ENCODE measurements at regions not wholly inside any gene's neighbourhood (a gene's known extent, or its start where the extent isn't known, plus 50 kb on each side); places are given as distances from the start of the nearest gene placed in this dataset.

GRCh38 chr9:115980502-115980901 is 173.1 kb upstream of the PAPPA start:
- Histone ChIP-seq H3K36me3 (ENCODE audit: insufficient read depth, low read length) (no peaks in the 10 kb centered on the region), H3K27ac (ENCODE audit: low read length) (no peak overlapping the region), H3K9me3 (ENCODE audit: low read length) (no peaks in the 10 kb centered on the region), H3K4me3 (ENCODE audit: low read length) (no peak overlapping the region), H3K4me1 (ENCODE audit: low read length) (no peaks in the 10 kb centered on the region), H3K79me2 (ENCODE audit: low read length) (no peaks in the 10 kb centered on the region), H4K20me1 (ENCODE audit: insufficient read depth, low read depth, low read length) (no peaks in the 10 kb centered on the region), H2AFZ (ENCODE audit: low read length) (no peak overlapping the region), H3K9me2 (replicated peaks; ENCODE audit: insufficient read depth, low read length) (no peaks in the 10 kb centered on the region), H3K27me3 (ENCODE audit: low read length) (no peaks in the 10 kb centered on the region), H3K9ac (ENCODE audit: low read length) (no peak overlapping the region), H3K4me2 (ENCODE audit: low read depth, low read length, poor library complexity, severe bottlenecking) (no peak overlapping the region)
- no peak for DNase-seq

DNA sequence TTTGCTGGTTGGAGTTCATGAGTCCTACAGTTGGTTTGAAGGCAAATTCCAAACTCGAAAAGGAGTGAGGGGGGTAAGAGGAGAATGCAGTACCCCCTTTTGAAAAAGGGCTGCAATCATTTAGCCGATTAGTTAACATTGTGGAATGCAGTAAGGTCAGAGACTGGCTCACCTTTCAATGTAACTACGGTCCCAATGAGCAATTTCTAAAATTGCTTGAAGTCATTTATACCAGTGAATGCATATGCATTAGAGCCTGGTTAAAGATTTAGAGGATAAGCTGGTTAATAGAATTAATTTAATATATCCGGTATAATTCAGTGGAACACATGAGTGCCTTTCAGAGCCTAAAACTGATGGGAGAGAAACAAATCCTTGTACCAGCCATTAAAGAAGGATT is 172.6 kb upstream of the PAPPA start:
- H3K4me3 ChIP-seq (ENCODE audit: low read length): no peak overlapping the region
- no peak overlapping the region for H2AFZ ChIP-seq (ENCODE audit: low read length)
- H4K20me1 ChIP-seq (ENCODE audit: insufficient read depth, low read depth, low read length): no peaks in the 10 kb centered on the region
- no peak overlapping the region for H3K9ac ChIP-seq (ENCODE audit: low read length)
- H3K79me2 ChIP-seq (ENCODE audit: low read length): no peaks in the 10 kb centered on the region
- H3K9me3 ChIP-seq (ENCODE audit: low read length): no peaks in the 10 kb centered on the region
- no peaks in the 10 kb centered on the region for H3K27me3 ChIP-seq (ENCODE audit: low read length)
- no peak for DNase-seq
- H3K36me3 ChIP-seq (ENCODE audit: insufficient read depth, low read length): no peaks in the 10 kb centered on the region
- no peak overlapping the region for H3K4me2 ChIP-seq (ENCODE audit: low read depth, low read length, poor library complexity, severe bottlenecking)
- no peaks in the 10 kb centered on the region for H3K4me1 ChIP-seq (ENCODE audit: low read length)
- no peak overlapping the region for H3K27ac ChIP-seq (ENCODE audit: low read length)
- no peaks in the 10 kb centered on the region for H3K9me2 ChIP-seq (replicated peaks; ENCODE audit: insufficient read depth, low read length)

- no peak for DNase-seq
- Histone ChIP-seq H2AFZ (ENCODE audit: low read length) (no peak overlapping the region), H3K9me3 (ENCODE audit: low read length) (no peaks in the 10 kb centered on the region), H3K9me2 (replicated peaks; ENCODE audit: insufficient read depth, low read length) (no peaks in the 10 kb centered on the region), H3K79me2 (ENCODE audit: low read length) (no peaks in the 10 kb centered on the region), H3K4me2 (ENCODE audit: low read depth, low read length, poor library complexity, severe bottlenecking) (no peak overlapping the region), H4K20me1 (ENCODE audit: insufficient read depth, low read depth, low read length) (no peaks in the 10 kb centered on the region), H3K27me3 (ENCODE audit: low read length) (no peaks in the 10 kb centered on the region), H3K27ac (ENCODE audit: low read length) (no peak overlapping the region), H3K9ac (ENCODE audit: low read length) (no peak overlapping the region), H3K36me3 (ENCODE audit: insufficient read depth, low read length) (no peaks in the 10 kb centered on the region), H3K4me3 (ENCODE audit: low read length) (no peak overlapping the region), H3K4me1 (ENCODE audit: low read length) (no peaks in the 10 kb centered on the region)
Measured at GRCh38 chr9:115983366-115983765, 170.2 kb upstream of the PAPPA start.

- Histone ChIP-seq H3K9me3 (ENCODE audit: low read length) (no peaks in the 10 kb centered on the region), H3K9ac (ENCODE audit: low read length) (no peak overlapping the region), H3K4me1 (ENCODE audit: low read length) (no peaks in the 10 kb centered on the region), H3K4me2 (ENCODE audit: low read depth, low read length, poor library complexity, severe bottlenecking) (no peak overlapping the region), H3K79me2 (ENCODE audit: low read length) (no peaks in the 10 kb centered on the region), H3K27ac (ENCODE audit: low read length) (no peak overlapping the region), H2AFZ (ENCODE audit: low read length) (no peak overlapping the region), H4K20me1 (ENCODE audit: insufficient read depth, low read depth, low read length) (no peaks in the 10 kb centered on the region), H3K36me3 (ENCODE audit: insufficient read depth, low read length) (no peaks in the 10 kb centered on the region), H3K9me2 (replicated peaks; ENCODE audit: insufficient read depth, low read length) (no peaks in the 10 kb centered on the region), H3K4me3 (ENCODE audit: low read length) (no peak overlapping the region), H3K27me3 (ENCODE audit: low read length) (no peaks in the 10 kb centered on the region)
- DNase-seq: no peak
Measured at GRCh38 chr9:115985657-115986056, 167.9 kb upstream of the PAPPA start.

DNA sequence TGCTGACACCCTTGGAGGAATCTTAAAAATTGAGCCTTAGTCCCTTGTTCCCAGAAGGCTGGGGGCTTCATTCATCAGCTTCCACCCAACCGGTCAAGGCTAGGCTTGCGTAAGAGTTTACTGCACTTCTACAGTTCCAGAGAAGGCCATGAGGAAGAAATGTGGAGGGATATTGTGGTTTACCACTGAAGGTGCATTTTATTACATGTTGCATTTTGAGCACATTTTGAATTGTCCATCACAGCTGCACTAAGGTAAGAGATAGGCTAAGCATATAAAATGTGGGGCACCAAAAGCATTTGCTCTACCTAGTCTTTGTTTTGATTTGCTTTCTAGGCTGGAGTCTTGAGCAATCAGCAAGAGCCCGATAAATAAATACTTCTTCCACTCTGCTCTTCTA is 167.1 kb upstream of the PAPPA start:
- Histone ChIP-seq H3K27ac (ENCODE audit: low read length) (no peak overlapping the region), H3K9me2 (replicated peaks; ENCODE audit: insufficient read depth, low read length) (no peaks in the 10 kb centered on the region), H2AFZ (ENCODE audit: low read length) (no peak overlapping the region), H4K20me1 (ENCODE audit: insufficient read depth, low read depth, low read length) (no peaks in the 10 kb centered on the region), H3K36me3 (ENCODE audit: insufficient read depth, low read length) (no peaks in the 10 kb centered on the region), H3K4me2 (ENCODE audit: low read depth, low read length, poor library complexity, severe bottlenecking) (no peak overlapping the region), H3K9ac (ENCODE audit: low read length) (no peak overlapping the region), H3K4me3 (ENCODE audit: low read length) (no peak overlapping the region), H3K79me2 (ENCODE audit: low read length) (no peaks in the 10 kb centered on the region), H3K4me1 (ENCODE audit: low read length) (no peaks in the 10 kb centered on the region), H3K27me3 (ENCODE audit: low read length) (no peaks in the 10 kb centered on the region), H3K9me3 (ENCODE audit: low read length) (no peaks in the 10 kb centered on the region)
- DNase-seq: no peak

DNA sequence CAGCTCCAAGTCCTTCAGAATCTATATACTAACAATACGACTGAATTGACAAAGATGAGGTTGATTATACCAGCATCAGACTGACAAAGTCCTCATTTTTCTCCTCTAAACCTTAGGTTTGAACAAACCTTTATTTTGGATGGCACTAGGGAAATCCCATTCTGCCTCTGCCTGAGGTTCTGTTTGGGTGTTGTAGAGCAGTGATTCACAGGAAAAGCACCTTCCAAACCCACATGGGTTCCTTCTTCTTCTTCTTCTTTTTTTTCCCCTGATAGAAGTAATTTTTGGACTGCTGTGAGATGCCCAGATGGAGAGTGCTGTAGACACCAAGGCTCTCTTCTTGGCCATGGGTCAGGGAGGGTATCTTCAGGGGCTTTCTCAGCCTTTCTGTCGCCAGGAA is 164.9 kb upstream of the PAPPA start:
- H3K27ac ChIP-seq (ENCODE audit: low read length): no peak overlapping the region
- no peaks in the 10 kb centered on the region for H3K4me1 ChIP-seq (ENCODE audit: low read length)
- no peak overlapping the region for H3K4me2 ChIP-seq (ENCODE audit: low read depth, low read length, poor library complexity, severe bottlenecking)
- no peak for DNase-seq
- no peaks in the 10 kb centered on the region for H3K27me3 ChIP-seq (ENCODE audit: low read length)
- H3K9me3 ChIP-seq (ENCODE audit: low read length): no peaks in the 10 kb centered on the region
- H3K36me3 ChIP-seq (ENCODE audit: insufficient read depth, low read length): no peaks in the 10 kb centered on the region
- H3K79me2 ChIP-seq (ENCODE audit: low read length): no peaks in the 10 kb centered on the region
- no peaks in the 10 kb centered on the region for H3K9me2 ChIP-seq (replicated peaks; ENCODE audit: insufficient read depth, low read length)
- H2AFZ ChIP-seq (ENCODE audit: low read length): no peak overlapping the region
- H3K4me3 ChIP-seq (ENCODE audit: low read length): no peak overlapping the region
- no peaks in the 10 kb centered on the region for H4K20me1 ChIP-seq (ENCODE audit: insufficient read depth, low read depth, low read length)
- H3K9ac ChIP-seq (ENCODE audit: low read length): no peak overlapping the region

DNA sequence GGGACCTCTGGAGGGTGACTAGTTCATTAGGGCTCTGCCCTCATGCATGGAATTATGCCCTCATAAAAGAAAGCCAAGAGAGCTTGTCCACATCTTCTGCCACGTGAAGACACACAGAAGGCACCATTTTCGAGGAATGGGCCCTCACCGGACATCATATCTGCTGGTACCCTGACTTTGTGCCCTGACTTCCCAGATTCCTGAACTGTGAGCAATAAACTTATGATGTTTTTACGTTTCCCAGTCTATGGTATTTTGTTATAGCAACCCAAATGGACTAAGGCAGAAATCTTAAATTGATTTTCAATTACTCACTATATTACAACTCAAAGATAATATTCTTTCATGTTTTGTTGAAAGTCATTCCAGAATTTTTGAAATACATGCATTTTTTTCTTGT is 163.8 kb upstream of the PAPPA start:
- Histone ChIP-seq H3K9ac (ENCODE audit: low read length) (no peak overlapping the region), H2AFZ (ENCODE audit: low read length) (no peak overlapping the region), H3K9me3 (ENCODE audit: low read length) (no peaks in the 10 kb centered on the region), H3K9me2 (replicated peaks; ENCODE audit: insufficient read depth, low read length) (no peaks in the 10 kb centered on the region), H3K4me1 (ENCODE audit: low read length) (no peaks in the 10 kb centered on the region), H3K27ac (ENCODE audit: low read length) (no peak overlapping the region), H3K4me2 (ENCODE audit: low read depth, low read length, poor library complexity, severe bottlenecking) (no peak overlapping the region), H3K79me2 (ENCODE audit: low read length) (no peaks in the 10 kb centered on the region), H3K27me3 (ENCODE audit: low read length) (no peaks in the 10 kb centered on the region), H3K4me3 (ENCODE audit: low read length) (no peak overlapping the region), H4K20me1 (ENCODE audit: insufficient read depth, low read depth, low read length) (no peaks in the 10 kb centered on the region), H3K36me3 (ENCODE audit: insufficient read depth, low read length) (no peaks in the 10 kb centered on the region)
- DNase-seq: no peak

GRCh38 chr9:115992834-115993233 is 160.8 kb upstream of the PAPPA start:
- H4K20me1 ChIP-seq (ENCODE audit: insufficient read depth, low read depth, low read length): no peaks in the 10 kb centered on the region
- H3K36me3 ChIP-seq (ENCODE audit: insufficient read depth, low read length): no peaks in the 10 kb centered on the region
- H3K4me2 ChIP-seq (ENCODE audit: low read depth, low read length, poor library complexity, severe bottlenecking): no peak overlapping the region
- no peak overlapping the region for H3K9ac ChIP-seq (ENCODE audit: low read length)
- DNase-seq: no peak
- H3K27ac ChIP-seq (ENCODE audit: low read length): no peak overlapping the region
- no peaks in the 10 kb centered on the region for H3K9me2 ChIP-seq (replicated peaks; ENCODE audit: insufficient read depth, low read length)
- H3K4me3 ChIP-seq (ENCODE audit: low read length): no peak overlapping the region
- H3K27me3 ChIP-seq (ENCODE audit: low read length): no peaks in the 10 kb centered on the region
- H3K79me2 ChIP-seq (ENCODE audit: low read length): no peaks in the 10 kb centered on the region
- H2AFZ ChIP-seq (ENCODE audit: low read length): no peak overlapping the region
- H3K4me1 ChIP-seq (ENCODE audit: low read length): no peaks in the 10 kb centered on the region
- no peaks in the 10 kb centered on the region for H3K9me3 ChIP-seq (ENCODE audit: low read length)

DNA sequence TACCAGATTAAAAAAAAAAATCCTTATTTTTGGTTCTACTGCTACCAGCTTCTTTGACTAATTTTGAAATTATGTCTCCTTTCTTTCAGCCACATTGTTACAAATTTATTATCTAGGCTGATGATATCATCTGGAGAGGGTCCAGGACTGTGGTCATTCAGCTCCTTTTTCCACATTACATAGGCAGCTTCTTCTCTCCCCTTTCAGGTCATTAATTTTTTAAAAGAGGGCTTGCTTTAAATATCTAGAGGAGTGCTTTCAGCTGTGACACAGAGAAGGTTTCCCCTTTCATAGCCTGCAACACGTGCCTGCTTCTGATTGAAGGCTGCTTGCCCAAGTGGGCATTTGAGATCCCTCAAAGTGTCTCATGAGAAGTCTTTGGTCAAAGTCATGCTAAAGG is 155.7 kb upstream of the PAPPA start:
- no peak for DNase-seq
- H3K27me3 ChIP-seq (ENCODE audit: low read length): no peaks in the 10 kb centered on the region

More for the DNA sequence above, 155.7 kb upstream of the PAPPA start:
- Histone ChIP-seq H3K79me2 (ENCODE audit: low read length) (no peaks in the 10 kb centered on the region), H3K9me2 (replicated peaks; ENCODE audit: insufficient read depth, low read length) (no peaks in the 10 kb centered on the region), H3K4me3 (ENCODE audit: low read length) (no peak overlapping the region), H2AFZ (ENCODE audit: low read length) (no peak overlapping the region), H3K27ac (ENCODE audit: low read length) (no peak overlapping the region), H4K20me1 (ENCODE audit: insufficient read depth, low read depth, low read length) (no peaks in the 10 kb centered on the region), H3K9ac (ENCODE audit: low read length) (no peak overlapping the region), H3K4me1 (ENCODE audit: low read length) (no peaks in the 10 kb centered on the region), H3K4me2 (ENCODE audit: low read depth, low read length, poor library complexity, severe bottlenecking) (no peak overlapping the region), H3K9me3 (ENCODE audit: low read length) (no peaks in the 10 kb centered on the region), H3K36me3 (ENCODE audit: insufficient read depth, low read length) (no peaks in the 10 kb centered on the region)

All from Karpas-422 (cell line).